ENCODE measurements at regions not wholly inside any gene's neighbourhood (a gene's known extent, or its start where the extent isn't known, plus 50 kb on each side); places are given as distances from the start of the nearest gene placed in this dataset.

DNA sequence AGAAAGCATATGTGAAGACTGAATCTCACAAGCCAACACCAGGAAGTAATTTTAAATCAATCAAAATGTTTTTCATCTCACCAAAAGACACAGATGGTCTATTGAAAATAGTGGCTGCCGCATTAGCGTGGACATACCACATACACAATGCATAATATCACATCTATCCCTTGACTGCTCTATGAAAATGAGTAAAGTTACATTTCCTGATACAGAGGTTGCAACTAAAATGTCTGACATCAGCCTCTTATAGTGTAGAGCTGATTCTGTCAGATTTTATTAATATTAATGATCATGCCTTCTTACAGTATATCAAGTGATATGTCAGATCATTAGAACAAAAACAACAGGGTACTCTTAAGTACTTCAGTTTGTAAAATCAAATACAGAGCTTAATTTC lies 339.8 kb upstream of the EPHA7 start:
- no peak overlapping the region for H3K4me3 ChIP-seq (ENCODE audit: control extremely low read depth in 1 of 5, extremely low read depth in 1 of 5, insufficient read depth in 1 of 5, low read depth in 2 of 5, low read length in 4 of 5)
- no peaks in the 10 kb centered on the region for H4K20me1 ChIP-seq (ENCODE audit: control insufficient read depth, insufficient read depth, low read length, poor library complexity, severe bottlenecking)
- H2AFZ ChIP-seq (ENCODE audit: insufficient read depth, low read depth, low read length, poor library complexity, severe bottlenecking): no peak overlapping the region
- no peaks in the 10 kb centered on the region for H3K4me1 ChIP-seq (ENCODE audit: control insufficient read depth in 2 of 2, insufficient read depth in 2 of 2, low read length in 2 of 2)
- H3K9me3 Mint-ChIP-seq (ENCODE audit: insufficient read depth): no peaks in the 10 kb centered on the region
- no peaks in the 10 kb centered on the region for H3K79me2 ChIP-seq (ENCODE audit: control insufficient read depth, insufficient read depth, low read length)
- TF ChIP-seq EZH2 (IDR thresholded peaks at IDR 0.05; ENCODE audit: borderline replicate concordance, insufficient read depth, low read depth, low read length, poor library complexity, severe bottlenecking): no peak
- TF ChIP-seq, protein P1, sequence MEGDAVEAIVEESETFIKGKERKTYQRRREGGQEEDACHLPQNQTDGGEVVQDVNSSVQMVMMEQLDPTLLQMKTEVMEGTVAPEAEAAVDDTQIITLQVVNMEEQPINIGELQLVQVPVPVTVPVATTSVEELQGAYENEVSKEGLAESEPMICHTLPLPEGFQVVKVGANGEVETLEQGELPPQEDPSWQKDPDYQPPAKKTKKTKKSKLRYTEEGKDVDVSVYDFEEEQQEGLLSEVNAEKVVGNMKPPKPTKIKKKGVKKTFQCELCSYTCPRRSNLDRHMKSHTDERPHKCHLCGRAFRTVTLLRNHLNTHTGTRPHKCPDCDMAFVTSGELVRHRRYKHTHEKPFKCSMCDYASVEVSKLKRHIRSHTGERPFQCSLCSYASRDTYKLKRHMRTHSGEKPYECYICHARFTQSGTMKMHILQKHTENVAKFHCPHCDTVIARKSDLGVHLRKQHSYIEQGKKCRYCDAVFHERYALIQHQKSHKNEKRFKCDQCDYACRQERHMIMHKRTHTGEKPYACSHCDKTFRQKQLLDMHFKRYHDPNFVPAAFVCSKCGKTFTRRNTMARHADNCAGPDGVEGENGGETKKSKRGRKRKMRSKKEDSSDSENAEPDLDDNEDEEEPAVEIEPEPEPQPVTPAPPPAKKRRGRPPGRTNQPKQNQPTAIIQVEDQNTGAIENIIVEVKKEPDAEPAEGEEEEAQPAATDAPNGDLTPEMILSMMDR (IDR thresholded peaks at IDR 0.05): no peak
- ChIA-PET POLR2A (no interaction called here), CTCF (no interaction called here)
- no peak overlapping the region for H3K4me2 ChIP-seq (replicated peaks; ENCODE audit: low read depth, low read length, poor library complexity, severe bottlenecking)
- H3K27ac ChIP-seq (ENCODE audit: low read length in 2 of 2): no peak overlapping the region
- H3K4me3 Mint-ChIP-seq: no peak overlapping the region
- H3K27me3 ChIP-seq (replicated peaks in 1 of 4; ENCODE audit: control extremely low read depth in 1 of 4, control insufficient read depth in 3 of 4, insufficient read depth in 4 of 4, low read length in 3 of 4): no peaks in the 10 kb centered on the region
- no peak for DNase-seq
- no CpG with 5 or more reads among the region's 2 CpGs for WGBS (ENCODE audit: insufficient coverage)
- ATAC-seq (ENCODE audit: low read depth): no peak
- no peak overlapping the region for H3K9ac ChIP-seq (ENCODE audit: low read length)
- no peak overlapping the region for H3K27ac Mint-ChIP-seq
- H3K4me1 Mint-ChIP-seq: no peaks in the 10 kb centered on the region
- H3K9me3 ChIP-seq (ENCODE audit: control extremely low read depth in 1 of 3, control insufficient read depth in 2 of 3, insufficient read depth in 1 of 3, low read length in 2 of 3): no peaks in the 10 kb centered on the region
- H3K36me3 ChIP-seq (replicated peaks in 1 of 2; ENCODE audit: control extremely low read depth in 1 of 2, control insufficient read depth in 1 of 2, extremely low read depth in 1 of 2, insufficient read depth in 2 of 2, low read length in 1 of 2): no peaks in the 10 kb centered on the region
- intact Hi-C loops (cut with micrococcal nuclease): no loop called here
- no peaks in the 10 kb centered on the region for H3K27me3 Mint-ChIP-seq

DNA sequence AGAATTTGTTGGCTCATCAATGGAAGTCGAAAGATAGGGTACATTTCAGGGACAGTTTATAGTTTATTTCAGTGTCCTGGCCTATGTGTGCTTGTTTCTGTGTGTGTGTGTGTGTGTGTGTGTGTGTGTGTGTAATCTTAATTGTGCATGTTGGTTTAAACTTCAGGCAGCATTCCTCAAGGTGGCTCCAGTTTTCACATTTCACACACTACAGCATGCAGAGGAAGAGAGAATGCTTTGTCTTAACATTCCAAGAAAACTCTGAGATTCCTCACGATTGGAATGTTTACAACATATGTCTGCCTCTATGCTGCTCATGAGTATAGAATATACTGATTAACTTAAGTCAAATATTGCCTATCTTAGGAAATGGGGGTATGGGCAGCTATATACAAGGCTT lies 332.6 kb upstream of the EPHA7 start:
- H3K9me3 Mint-ChIP-seq (ENCODE audit: insufficient read depth): no peaks in the 10 kb centered on the region
- H3K27ac ChIP-seq (ENCODE audit: low read length in 2 of 2): no peak overlapping the region
- no peaks in the 10 kb centered on the region for H3K79me2 ChIP-seq (ENCODE audit: control insufficient read depth, insufficient read depth, low read length)
- DNase-seq: no peak
- H3K4me2 ChIP-seq (replicated peaks; ENCODE audit: low read depth, low read length, poor library complexity, severe bottlenecking): no peak overlapping the region
- WGBS (ENCODE audit: insufficient coverage): 71% methylated on average over 1 of the region's 2 CpGs
- H3K27me3 ChIP-seq (replicated peaks in 1 of 4; ENCODE audit: control extremely low read depth in 1 of 4, control insufficient read depth in 3 of 4, insufficient read depth in 4 of 4, low read length in 3 of 4): no peaks in the 10 kb centered on the region
- no peak overlapping the region for H3K9ac ChIP-seq (ENCODE audit: low read length)
- no peaks in the 10 kb centered on the region for H3K4me1 Mint-ChIP-seq
- intact Hi-C loops (cut with micrococcal nuclease): no loop called here
- no peaks in the 10 kb centered on the region for H3K9me3 ChIP-seq (ENCODE audit: control extremely low read depth in 1 of 3, control insufficient read depth in 2 of 3, insufficient read depth in 1 of 3, low read length in 2 of 3)
- CTCF ChIA-PET: no interaction called here
- no peaks in the 10 kb centered on the region for H4K20me1 ChIP-seq (ENCODE audit: control insufficient read depth, insufficient read depth, low read length, poor library complexity, severe bottlenecking)
- no peak overlapping the region for H2AFZ ChIP-seq (ENCODE audit: insufficient read depth, low read depth, low read length, poor library complexity, severe bottlenecking)
- no peaks in the 10 kb centered on the region for H3K27me3 Mint-ChIP-seq
- ATAC-seq (ENCODE audit: low read depth): no peak
- no peak for TF ChIP-seq EZH2 (IDR thresholded peaks at IDR 0.05; ENCODE audit: borderline replicate concordance, insufficient read depth, low read depth, low read length, poor library complexity, severe bottlenecking)
- TF ChIP-seq, protein P1 (IDR thresholded peaks at IDR 0.05): no peak
- no peak overlapping the region for H3K4me3 ChIP-seq (ENCODE audit: control extremely low read depth in 1 of 5, extremely low read depth in 1 of 5, insufficient read depth in 1 of 5, low read depth in 2 of 5, low read length in 4 of 5)
- H3K27ac Mint-ChIP-seq: no peak overlapping the region
- H3K4me1 ChIP-seq (ENCODE audit: control insufficient read depth in 2 of 2, insufficient read depth in 2 of 2, low read length in 2 of 2): no peaks in the 10 kb centered on the region
- H3K4me3 Mint-ChIP-seq: no peak overlapping the region
- POLR2A ChIA-PET: no interaction called here
- no peaks in the 10 kb centered on the region for H3K36me3 ChIP-seq (replicated peaks in 1 of 2; ENCODE audit: control extremely low read depth in 1 of 2, control insufficient read depth in 1 of 2, extremely low read depth in 1 of 2, insufficient read depth in 2 of 2, low read length in 1 of 2)

All from B cell (primary cell).